ENCODE measurements at regions not wholly inside any gene's neighbourhood (a gene's known extent, or its start where the extent isn't known, plus 50 kb on each side); places are given as distances from the start of the nearest gene placed in this dataset.

GRCh38 chr1:87915771-87916170 is 587.1 kb downstream of the LMO4 start:
- no peak overlapping the region for H3K4me3 ChIP-seq (ENCODE audit: low read depth, low read length)
- H3K27me3 ChIP-seq (ENCODE audit: control insufficient read depth, insufficient read depth, low read length), result no peaks in the 10 kb centered on the region
- ChIA-PET POLR2A (no interaction called here), CTCF (interaction anchor here (1.1 to 1.3 kb wide), 2 partner anchors 10 to 14 kb away, joined by 3 read pairs; no protein-coding TSS in a partner anchor)
- no peak for TF ChIP-seq CTCF (IDR thresholded peaks at IDR 0.05; ENCODE audit: insufficient read depth, low read depth, low read length)
- no peak for DNase-seq (ENCODE audit: low read depth)
- H3K36me3 ChIP-seq (ENCODE audit: control insufficient read depth, insufficient read depth, low read length), result no peaks in the 10 kb centered on the region

- DNase-seq (ENCODE audit: low read depth), result no peak
- Histone ChIP-seq H3K27me3 (ENCODE audit: control insufficient read depth, insufficient read depth, low read length) (no peaks in the 10 kb centered on the region), H3K36me3 (ENCODE audit: control insufficient read depth, insufficient read depth, low read length) (no peaks in the 10 kb centered on the region), H3K4me3 (ENCODE audit: low read depth, low read length) (no peak overlapping the region)
- CTCF ChIA-PET, result interaction anchor here (2.3 to 2.6 kb wide), 2 partner anchors 10 to 37 kb away, joined by 9 to 11 read pairs; no protein-coding TSS in a partner anchor
- no peak for TF ChIP-seq CTCF (IDR thresholded peaks at IDR 0.05; ENCODE audit: insufficient read depth, low read depth, low read length)
- POLR2A ChIA-PET, result interaction anchor here (0.7 to 1.0 kb wide), 2 partner anchors 9 to 19 kb away, joined by 4 to 7 read pairs; no protein-coding TSS in a partner anchor
Observed at GRCh38 chr1:87916965-87917364, 588.3 kb downstream of the LMO4 start.

GRCh38 chr1:87918398-87918797 is 589.7 kb downstream of the LMO4 start:
- no peak for DNase-seq (ENCODE audit: low read depth)
- Histone ChIP-seq H3K36me3 (ENCODE audit: control insufficient read depth, insufficient read depth, low read length) (no peaks in the 10 kb centered on the region), H3K27me3 (ENCODE audit: control insufficient read depth, insufficient read depth, low read length) (no peaks in the 10 kb centered on the region), H3K4me3 (ENCODE audit: low read depth, low read length) (no peak overlapping the region)
- TF ChIP-seq CTCF (IDR thresholded peaks at IDR 0.05; ENCODE audit: insufficient read depth, low read depth, low read length), result no peak
- ChIA-PET CTCF (interaction anchor here (1.4 to 2.6 kb wide), 3 partner anchors 9 to 36 kb away, joined by 4 to 11 read pairs (median 9); no protein-coding TSS in a partner anchor), POLR2A (no interaction called here)

- Histone ChIP-seq H3K36me3 (ENCODE audit: control insufficient read depth, insufficient read depth, low read length) (no peaks in the 10 kb centered on the region), H3K27me3 (ENCODE audit: control insufficient read depth, insufficient read depth, low read length) (no peaks in the 10 kb centered on the region), H3K4me3 (ENCODE audit: low read depth, low read length) (no peak overlapping the region)
- no peak for TF ChIP-seq CTCF (IDR thresholded peaks at IDR 0.05; ENCODE audit: insufficient read depth, low read depth, low read length)
- DNase-seq (ENCODE audit: low read depth), result no peak
- ChIA-PET CTCF (no interaction called here), POLR2A (no interaction called here)
Observed at GRCh38 chr1:87922885-87923284, 594.2 kb downstream of the LMO4 start.

- Histone ChIP-seq H3K4me3 (ENCODE audit: low read depth, low read length) (no peak overlapping the region), H3K27me3 (ENCODE audit: control insufficient read depth, insufficient read depth, low read length) (no peaks in the 10 kb centered on the region), H3K36me3 (ENCODE audit: control insufficient read depth, insufficient read depth, low read length) (no peaks in the 10 kb centered on the region)
- ChIA-PET POLR2A (interaction anchor here (0.6 kb wide), 1 partner anchor 9 kb away, joined by 7 read pairs; no protein-coding TSS in a partner anchor), CTCF (interaction anchor here (2.9 kb wide), 1 partner anchor 9 kb away, joined by 11 read pairs; no protein-coding TSS in a partner anchor)
- no peak for TF ChIP-seq CTCF (IDR thresholded peaks at IDR 0.05; ENCODE audit: insufficient read depth, low read depth, low read length)
- DNase-seq (ENCODE audit: low read depth), result no peak
Observed at GRCh38 chr1:87926131-87926830, 597.6 kb downstream of the LMO4 start.
